Nucleus accumbens (tissue), 56 donors: ENCODE measurements at regions not wholly inside any gene's neighbourhood (a gene's known extent, or its start where the extent isn't known, plus 50 kb on each side); places are given as distances from the start of the nearest gene placed in this dataset.
"Not testable (repeated sequence)": the region's sequence is repeated elsewhere in the genome, so short reads cannot be mapped to it uniquely, and the experiment has no call there.

Source experiments
- DNase-seq, 56 donors: peaks; one replicate each; lab custom pipeline; 2025; lab: John Stamatoyannopoulos, UW

- DNase-seq = no peak
Measured at GRCh38 chr13:43946281-43946680, 66.6 kb downstream of the LACC1 start.

GRCh38 chr13:43947897-43948458 is 68.3 kb downstream of the LACC1 start:
- no peak for DNase-seq

GRCh38 chr13:43953370-43953769 is 73.7 kb downstream of the LACC1 start:
- no peak for DNase-seq

GRCh38 chr13:43956975-43957374 is 77.3 kb downstream of the LACC1 start:
- DNase-seq = not testable (repeated sequence)

- DNase-seq = no peak
Measured at GRCh38 chr13:43959291-43959690, 79.6 kb downstream of the LACC1 start.

GRCh38 chr13:43961909-43962308 is 82.2 kb downstream of the LACC1 start:
- DNase-seq = no peak

GRCh38 chr13:43963726-43964125 is 84.0 kb downstream of the LACC1 start:
- no peak for DNase-seq

GRCh38 chr13:43964698-43965458 is 85.2 kb downstream of the LACC1 start:
- no peak for DNase-seq

GRCh38 chr13:43965459-43965845 is 85.7 kb downstream of the LACC1 start:
- no peak for DNase-seq

GRCh38 chr13:43968251-43968942 is 88.7 kb downstream of the LACC1 start:
- not testable (repeated sequence) for DNase-seq

- DNase-seq = not testable (repeated sequence)
Measured at GRCh38 chr13:43968943-43969690, 89.4 kb downstream of the LACC1 start.

- not testable (repeated sequence) for DNase-seq
Measured at GRCh38 chr13:43969919-43970318, 90.2 kb downstream of the LACC1 start.

- not testable (repeated sequence) for DNase-seq
Measured at GRCh38 chr13:43970520-43971242, 91.0 kb downstream of the LACC1 start.

- not testable (repeated sequence) for DNase-seq
Measured at GRCh38 chr13:43971324-43971723, 91.6 kb downstream of the LACC1 start.

GRCh38 chr13:43977911-43978310 is 98.2 kb downstream of the LACC1 start:
- no peak for DNase-seq

GRCh38 chr13:43978688-43979087 is 99.0 kb downstream of the LACC1 start:
- DNase-seq = no peak

- DNase-seq = no peak
Measured at GRCh38 chr13:43979492-43979891, 99.8 kb downstream of the LACC1 start.

- no peak for DNase-seq
Measured at GRCh38 chr13:43980587-43980986, 100.9 kb downstream of the LACC1 start.

- no peak for DNase-seq
Measured at GRCh38 chr13:43981091-43981490, 101.4 kb downstream of the LACC1 start.
